ENCODE measurements at regions not wholly inside any gene's neighbourhood (a gene's known extent, or its start where the extent isn't known, plus 50 kb on each side); places are given as distances from the start of the nearest gene placed in this dataset.

DNA sequence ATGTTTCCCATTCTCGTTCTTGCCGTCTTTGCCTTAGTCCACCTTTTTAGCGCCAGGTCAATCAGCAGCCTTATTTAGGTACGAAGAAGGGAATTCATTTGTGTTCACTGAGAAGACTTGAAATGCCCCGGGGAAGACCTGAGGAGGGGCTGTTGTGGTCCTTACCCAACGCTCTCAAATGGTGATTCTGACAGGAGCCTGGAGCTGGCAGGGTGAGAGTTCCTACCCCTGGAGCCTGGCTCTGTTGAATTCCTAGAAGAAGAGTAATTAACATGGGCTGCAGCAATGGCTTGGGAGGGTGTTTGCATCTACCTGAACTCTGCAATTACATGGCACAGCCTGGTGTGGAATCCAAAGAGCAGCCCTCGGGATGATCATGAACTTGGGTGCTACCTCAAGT, 76.9 kb upstream of the DSCAM start:
- TF ChIP-seq, protein P1, sequence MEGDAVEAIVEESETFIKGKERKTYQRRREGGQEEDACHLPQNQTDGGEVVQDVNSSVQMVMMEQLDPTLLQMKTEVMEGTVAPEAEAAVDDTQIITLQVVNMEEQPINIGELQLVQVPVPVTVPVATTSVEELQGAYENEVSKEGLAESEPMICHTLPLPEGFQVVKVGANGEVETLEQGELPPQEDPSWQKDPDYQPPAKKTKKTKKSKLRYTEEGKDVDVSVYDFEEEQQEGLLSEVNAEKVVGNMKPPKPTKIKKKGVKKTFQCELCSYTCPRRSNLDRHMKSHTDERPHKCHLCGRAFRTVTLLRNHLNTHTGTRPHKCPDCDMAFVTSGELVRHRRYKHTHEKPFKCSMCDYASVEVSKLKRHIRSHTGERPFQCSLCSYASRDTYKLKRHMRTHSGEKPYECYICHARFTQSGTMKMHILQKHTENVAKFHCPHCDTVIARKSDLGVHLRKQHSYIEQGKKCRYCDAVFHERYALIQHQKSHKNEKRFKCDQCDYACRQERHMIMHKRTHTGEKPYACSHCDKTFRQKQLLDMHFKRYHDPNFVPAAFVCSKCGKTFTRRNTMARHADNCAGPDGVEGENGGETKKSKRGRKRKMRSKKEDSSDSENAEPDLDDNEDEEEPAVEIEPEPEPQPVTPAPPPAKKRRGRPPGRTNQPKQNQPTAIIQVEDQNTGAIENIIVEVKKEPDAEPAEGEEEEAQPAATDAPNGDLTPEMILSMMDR (IDR thresholded peaks at IDR 0.05; ENCODE audit: low read depth, low read length) = no peak
- no peak overlapping the region for H3K4me3 ChIP-seq (replicated peaks in 1 of 2; ENCODE audit: low read depth in 2 of 2, low read length in 2 of 2)
- DNase-seq (ENCODE audit: low read depth in 2 of 2) = no peak

DNA sequence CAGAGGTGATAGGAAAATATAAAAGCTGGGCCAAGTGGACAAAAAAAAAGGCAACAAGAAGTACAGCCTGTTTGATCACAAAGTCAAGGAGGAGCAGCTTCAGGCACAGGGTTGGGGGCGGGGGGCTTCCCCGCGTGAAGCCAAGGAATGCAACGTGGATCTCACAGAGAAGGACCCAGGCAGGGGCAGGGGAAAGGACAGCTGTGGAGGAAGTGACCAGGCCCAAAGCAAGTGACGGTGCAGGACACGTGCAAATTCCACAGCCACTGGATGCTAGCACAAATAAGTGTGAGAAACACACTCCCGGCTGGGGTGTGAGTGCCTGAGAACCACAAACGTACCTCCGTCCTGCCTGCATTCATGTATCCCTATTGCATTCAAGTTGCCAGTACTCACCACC, 77.7 kb upstream of the DSCAM start:
- no peak overlapping the region for H3K4me3 ChIP-seq (replicated peaks in 1 of 2; ENCODE audit: low read depth in 2 of 2, low read length in 2 of 2)
- DNase-seq (ENCODE audit: low read depth in 2 of 2) = no peak
- TF ChIP-seq, protein P1 (IDR thresholded peaks at IDR 0.05; ENCODE audit: low read depth, low read length) = no peak

DNA sequence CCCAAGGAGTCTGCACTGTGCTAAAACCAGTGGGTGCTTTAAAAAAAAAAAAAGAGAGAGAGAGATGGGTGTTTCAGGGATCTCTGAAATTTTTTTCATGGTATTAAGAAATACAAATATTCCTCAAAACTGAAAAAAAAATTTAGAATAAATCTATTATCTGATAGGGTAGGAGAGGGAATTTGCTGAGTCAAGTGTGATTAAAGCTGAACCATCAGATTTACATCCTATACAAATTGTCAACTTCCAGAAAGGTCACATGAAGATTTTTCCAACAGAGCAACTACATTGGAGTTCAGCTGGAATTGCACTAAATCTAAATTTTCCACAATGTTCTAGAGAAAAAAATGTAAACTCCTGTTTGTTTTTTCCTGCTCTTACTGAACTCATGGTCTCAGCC, 79.3 kb upstream of the DSCAM start:
- TF ChIP-seq, protein P1 (IDR thresholded peaks at IDR 0.05; ENCODE audit: low read depth, low read length) = no peak
- H3K4me3 ChIP-seq (replicated peaks in 1 of 2; ENCODE audit: low read depth in 2 of 2, low read length in 2 of 2) = no peak overlapping the region
- DNase-seq (ENCODE audit: low read depth in 2 of 2) = no peak

DNA sequence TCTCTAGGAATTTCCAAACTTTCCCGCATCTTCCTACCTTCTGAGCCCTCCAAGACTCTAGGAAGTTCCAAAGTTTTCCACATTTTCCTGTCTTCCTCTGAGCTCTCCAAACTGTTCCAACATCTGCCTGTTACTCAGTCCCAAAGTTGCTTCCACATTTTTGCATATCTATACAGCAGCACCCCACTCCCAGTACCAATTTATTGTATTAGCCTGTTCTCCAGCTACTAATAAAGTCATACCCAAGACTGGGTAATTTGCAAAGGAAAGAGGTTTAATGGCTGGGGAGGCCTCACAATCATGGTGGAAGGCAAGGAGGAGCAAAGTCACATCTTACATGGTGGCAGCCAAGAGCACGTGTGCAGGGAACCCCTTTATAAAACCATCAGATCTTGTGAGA, 82.9 kb upstream of the DSCAM start:
- DNase-seq (ENCODE audit: low read depth in 2 of 2) = no peak
- H3K4me3 ChIP-seq (replicated peaks in 1 of 2; ENCODE audit: low read depth in 2 of 2, low read length in 2 of 2) = no peak overlapping the region
- TF ChIP-seq, protein P1 (IDR thresholded peaks at IDR 0.05; ENCODE audit: low read depth, low read length) = no peak

DNA sequence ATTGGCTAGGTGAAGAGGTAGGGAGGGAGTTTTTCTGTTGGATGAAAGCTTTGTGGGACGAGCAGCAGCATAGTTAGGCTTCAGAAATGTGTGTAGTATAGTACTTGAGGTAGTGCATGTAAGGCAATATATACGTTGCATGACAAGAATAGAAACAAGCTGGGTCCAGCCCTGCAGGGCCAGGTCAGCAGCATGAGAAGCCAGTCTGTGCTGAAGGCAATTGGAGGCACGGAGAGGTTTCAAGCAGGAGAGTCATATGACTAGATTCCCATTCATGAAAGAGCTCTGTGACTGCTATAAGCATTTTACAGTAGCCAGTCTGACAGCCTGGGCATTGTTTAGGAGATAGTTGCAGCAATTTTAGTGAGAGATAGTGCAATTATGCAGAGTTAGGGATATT, 84.2 kb upstream of the DSCAM start:
- TF ChIP-seq, protein P1 (IDR thresholded peaks at IDR 0.05; ENCODE audit: low read depth, low read length) = no peak
- no peak overlapping the region for H3K4me3 ChIP-seq (replicated peaks in 1 of 2; ENCODE audit: low read depth in 2 of 2, low read length in 2 of 2)

DNA sequence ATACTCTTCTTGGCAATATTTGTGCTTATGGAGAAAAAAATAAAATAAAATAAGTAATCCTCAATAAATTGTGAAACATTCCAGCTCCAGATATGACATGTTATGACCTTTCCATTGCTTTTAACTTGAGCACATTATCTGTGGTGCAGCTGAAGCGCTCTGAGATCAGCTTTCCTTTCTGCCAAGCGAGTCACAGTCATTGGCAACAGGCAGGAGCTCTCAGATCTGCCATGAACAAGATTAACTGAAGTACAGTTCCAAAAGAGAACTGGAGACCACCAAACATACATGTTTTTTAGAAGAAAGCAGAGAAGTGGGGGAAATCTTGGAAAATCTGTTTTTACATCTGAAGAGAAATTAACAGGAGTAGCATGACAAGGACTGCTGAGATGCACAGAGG, 89.2 kb upstream of the DSCAM start:
- DNase-seq (ENCODE audit: low read depth in 2 of 2) = no peak

More for the DNA sequence above, 84.2 kb upstream of the DSCAM start:
- DNase-seq (ENCODE audit: low read depth in 2 of 2) = no peak

More for the DNA sequence above, 89.2 kb upstream of the DSCAM start:
- TF ChIP-seq, protein P1 (IDR thresholded peaks at IDR 0.05; ENCODE audit: low read depth, low read length) = no peak
- no peak overlapping the region for H3K4me3 ChIP-seq (replicated peaks in 1 of 2; ENCODE audit: low read depth in 2 of 2, low read length in 2 of 2)

Data from cardiac fibroblast (primary cell).